ENCODE measurements at regions not wholly inside any gene's neighbourhood (a gene's known extent, or its start where the extent isn't known, plus 50 kb on each side); places are given as distances from the start of the nearest gene placed in this dataset.

- ChIA-PET POLR2A (no interaction called here), CTCF (ENCODE audit: low intra/inter-chr PET ratio) (no interaction called here)
- no peak overlapping the region for H2AFZ ChIP-seq (ENCODE audit: low read depth, low read length)
- in situ Hi-C loops (cut with MboI) (no loop called here), intact Hi-C loops (cut with micrococcal nuclease) (no loop called here)
- FAIRE-seq = no peak
- H3K27ac ChIP-seq (ENCODE audit: extremely low read depth, low read depth, low read length) = no peak overlapping the region
- no TSS peak for BruUV-seq (replicated peaks)
- H3K9me1 ChIP-seq (ENCODE audit: control insufficient read depth, insufficient read depth, low read length) = no peaks in the 10 kb centered on the region
- no peaks in the 10 kb centered on the region for H4K20me1 ChIP-seq (replicated peaks; ENCODE audit: control insufficient read depth, insufficient read depth, low read length)
- H3K4me1 ChIP-seq (replicated peaks in 1 of 2; ENCODE audit: control insufficient read depth in 2 of 2, insufficient read depth in 2 of 2, low read length in 2 of 2) = no peaks in the 10 kb centered on the region
- no peak overlapping the region for H3K4me2 ChIP-seq (ENCODE audit: insufficient read depth, low read length)
- no peak overlapping the region for H3K4me3 ChIP-seq
- TF ChIP-seq E2F3 (CRISPR knock-in tag; IDR thresholded peaks at IDR 0.05) (no peak), SMAD3 (CRISPR knock-in tag; conservative IDR thresholded peaks at IDR 0.05) (no peak), ZNF717 (CRISPR knock-in tag; IDR thresholded peaks at IDR 0.05) (no peak), TCF3 (CRISPR knock-in tag; IDR thresholded peaks at IDR 0.05) (no peak), HOMEZ (CRISPR knock-in tag; IDR thresholded peaks at IDR 0.05) (no peak), ZKSCAN3 (CRISPR knock-in tag; IDR thresholded peaks at IDR 0.05) (no peak), MLX (CRISPR knock-in tag; conservative IDR thresholded peaks at IDR 0.05) (no peak), AFF4 (CRISPR knock-in tag; IDR thresholded peaks at IDR 0.05) (no peak), ZNF263 (CRISPR knock-in tag; IDR thresholded peaks at IDR 0.05; ENCODE audit: borderline replicate concordance) (no peak)
- no peaks in the 10 kb centered on the region for H3K27me3 ChIP-seq (ENCODE audit: control insufficient read depth in 2 of 2, insufficient read depth in 2 of 2, low read length in 2 of 2)
- no peaks in the 10 kb centered on the region for H3K79me2 ChIP-seq (ENCODE audit: control insufficient read depth, insufficient read depth, low read length)
- no peaks in the 10 kb centered on the region for H3K36me3 ChIP-seq (ENCODE audit: control insufficient read depth, insufficient read depth, low read length)
- no peak for ATAC-seq
- H3K9me3 ChIP-seq (replicated peaks; ENCODE audit: control insufficient read depth, insufficient read depth, low read depth, low read length) = no peaks in the 10 kb centered on the region
- no peak for DNase-seq (ENCODE audit: extremely low read depth in 1 of 4, low spot score in 3 of 4)
- H3K9ac ChIP-seq (ENCODE audit: insufficient read depth in 1 of 2, low read depth in 2 of 2, low read length in 2 of 2) = no peak overlapping the region
These were observed 660.3 kb downstream of the SI start for GRCh38 chr3:164417955-164418354.
